HK-2 (cell line): ENCODE measurements at regions not wholly inside any gene's neighbourhood (a gene's known extent, or its start where the extent isn't known, plus 50 kb on each side); places are given as distances from the start of the nearest gene placed in this dataset.

ENCODE experiments used
- DNase-seq: peaks from one replicate; pipeline ENCODE4 v3.0.0-alpha.2; 2018; ENCODE audit not compliant: unreplicated experiment

DNA sequence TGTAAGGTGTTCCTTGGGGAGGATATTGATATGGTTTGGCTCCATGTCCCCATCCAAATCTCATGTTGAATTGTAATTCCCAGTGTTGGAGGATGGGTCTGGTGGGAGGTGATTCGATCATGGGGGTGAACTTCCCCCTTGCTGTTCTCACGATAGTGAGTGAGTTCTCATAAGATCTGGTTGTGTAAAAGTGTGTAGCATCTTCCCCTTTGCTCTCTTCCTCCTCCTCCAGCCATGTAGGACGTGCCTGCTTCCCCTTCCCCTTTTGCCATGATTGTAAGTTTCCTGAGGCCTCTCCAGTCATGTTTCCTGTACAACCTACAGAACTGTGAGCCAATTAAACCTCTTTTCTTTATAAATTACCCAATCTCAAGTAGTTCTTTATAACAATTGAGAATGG is 458.7 kb downstream of the LPIN1 start:
- no peak for DNase-seq

DNA sequence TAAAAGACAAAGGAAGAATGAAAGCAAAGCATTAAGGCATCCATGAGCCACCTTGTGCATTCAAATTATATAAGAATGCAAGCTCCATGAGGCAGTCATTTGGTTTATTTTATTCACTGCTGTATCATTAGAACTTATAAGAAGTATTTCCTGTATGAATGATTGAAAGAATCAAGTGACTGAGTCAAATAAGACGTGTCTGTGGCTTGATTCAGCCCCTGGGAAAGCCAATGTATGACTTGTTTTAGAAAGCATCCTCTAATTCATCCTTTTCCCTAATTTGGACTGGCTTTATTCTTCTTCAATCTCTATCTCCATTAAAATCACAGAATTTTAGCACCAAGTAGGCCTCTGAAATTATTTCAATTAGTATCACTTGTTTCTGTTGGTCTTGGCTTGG is 461.1 kb downstream of the LPIN1 start:
- no peak for DNase-seq

DNA sequence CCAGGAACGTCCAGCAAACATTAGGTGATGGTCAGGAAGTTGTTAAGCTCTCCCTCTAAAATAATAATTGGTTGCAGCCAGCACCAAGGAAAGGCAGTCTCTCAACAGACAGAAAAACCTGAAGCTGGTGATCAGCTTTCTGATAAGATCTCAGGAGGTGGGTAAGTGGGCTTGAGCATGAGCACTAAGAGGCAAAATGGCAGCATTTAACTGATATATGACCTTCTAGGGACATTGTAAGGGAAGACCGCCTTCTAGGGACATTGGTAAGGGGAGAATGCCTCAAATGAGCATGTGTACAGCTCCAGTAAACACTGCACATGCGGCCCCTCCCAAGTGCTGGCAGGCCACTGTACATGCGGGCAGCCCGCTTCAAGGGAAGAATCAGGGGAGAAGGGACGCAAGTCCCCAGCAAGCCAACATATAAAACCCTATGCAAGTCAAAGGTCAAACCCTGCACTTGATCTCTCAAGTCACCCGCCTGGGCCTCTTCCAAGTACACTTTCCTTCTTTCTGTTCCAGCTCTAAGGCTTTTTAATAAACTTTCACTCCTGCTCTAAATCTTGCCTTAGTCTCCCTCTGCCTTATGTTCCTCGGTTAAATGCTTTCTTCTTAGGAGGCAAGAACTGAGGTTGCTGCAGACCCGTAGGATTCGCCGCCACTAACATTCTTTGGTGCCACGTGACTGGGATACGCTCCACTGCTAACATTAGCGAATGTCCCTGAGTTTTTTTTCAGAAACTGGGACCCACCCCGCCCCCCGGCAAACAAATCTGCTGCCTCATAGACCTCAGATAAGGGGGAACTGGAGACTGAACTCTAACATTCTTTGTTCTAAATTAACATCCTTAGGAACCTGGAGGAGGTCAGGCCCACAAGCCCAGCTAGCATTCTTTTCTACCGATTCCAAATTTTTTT is 463.8 kb downstream of the LPIN1 start:
- DNase-seq = no peak

DNA sequence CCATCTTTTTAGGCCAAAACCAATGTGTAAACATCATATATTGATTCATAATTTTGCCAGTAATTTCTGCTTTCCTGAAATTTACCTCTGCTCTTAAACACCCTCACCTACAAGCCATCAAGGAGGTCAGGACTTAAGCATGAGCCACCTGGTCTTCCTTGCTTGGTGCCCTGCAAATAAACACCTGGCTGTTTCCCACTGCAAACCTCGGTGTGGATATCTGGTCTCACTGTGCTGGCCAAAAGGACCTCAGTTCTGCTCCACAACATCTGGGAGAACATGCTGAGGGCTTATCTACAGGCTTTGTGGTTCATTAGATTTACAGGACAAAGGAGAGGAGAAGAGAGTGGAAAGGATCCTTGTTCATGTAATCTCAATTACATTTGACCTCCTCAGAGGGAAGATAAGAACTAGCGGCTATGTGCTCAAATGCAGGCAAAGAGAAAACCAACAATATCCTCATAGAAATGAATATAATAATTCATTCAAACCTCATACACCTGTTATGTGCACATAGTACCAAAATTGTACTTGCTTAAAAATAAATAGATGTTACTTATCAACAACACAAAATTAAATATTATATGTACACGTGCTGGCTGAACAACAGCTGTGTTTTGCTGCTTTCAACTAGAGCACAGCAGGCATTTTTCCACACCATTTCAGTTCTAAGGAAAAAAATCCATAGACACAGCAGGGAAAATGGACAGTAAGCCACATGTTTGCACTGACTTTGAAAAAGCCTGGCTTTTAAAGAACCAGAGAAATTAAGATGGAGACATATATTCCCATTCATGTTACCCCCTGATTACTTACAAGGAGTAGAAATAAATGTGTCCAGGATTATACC is 465.1 kb downstream of the LPIN1 start:
- no peak for DNase-seq

DNA sequence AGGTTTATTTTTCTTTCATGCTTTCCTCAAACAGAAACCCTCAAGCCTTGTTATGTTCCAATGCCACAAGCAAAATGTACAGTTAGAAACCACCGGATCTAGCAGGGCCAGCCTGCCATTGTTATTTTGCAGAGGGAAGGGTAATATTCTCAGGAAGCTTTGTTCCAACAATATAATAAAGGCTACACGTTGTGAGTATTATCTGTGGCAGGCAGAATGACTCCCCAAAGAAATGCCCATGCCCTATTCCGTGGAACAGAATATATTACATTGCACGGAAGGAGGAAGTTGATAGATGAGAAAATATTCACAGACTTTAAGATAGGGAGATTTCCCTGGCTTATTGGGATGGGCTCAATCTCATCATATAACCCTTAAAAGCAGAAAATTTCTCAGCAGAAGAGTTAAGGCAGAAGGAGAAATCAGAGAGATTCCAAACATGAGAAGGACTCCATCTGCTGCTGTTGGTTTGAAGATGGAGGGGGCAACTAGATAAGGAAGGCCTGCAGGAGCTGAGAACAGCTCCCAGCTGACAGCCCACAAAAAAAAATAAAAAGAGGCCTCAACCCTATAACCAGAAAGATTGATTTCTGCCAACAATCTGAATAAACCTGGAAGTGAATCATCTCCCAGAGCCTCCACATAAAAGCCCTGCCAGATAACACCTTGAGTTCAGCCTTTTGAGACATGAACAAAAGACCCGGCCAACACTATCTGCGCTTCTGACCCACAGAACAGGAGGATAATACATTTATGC is 466.6 kb downstream of the LPIN1 start:
- no peak for DNase-seq

DNA sequence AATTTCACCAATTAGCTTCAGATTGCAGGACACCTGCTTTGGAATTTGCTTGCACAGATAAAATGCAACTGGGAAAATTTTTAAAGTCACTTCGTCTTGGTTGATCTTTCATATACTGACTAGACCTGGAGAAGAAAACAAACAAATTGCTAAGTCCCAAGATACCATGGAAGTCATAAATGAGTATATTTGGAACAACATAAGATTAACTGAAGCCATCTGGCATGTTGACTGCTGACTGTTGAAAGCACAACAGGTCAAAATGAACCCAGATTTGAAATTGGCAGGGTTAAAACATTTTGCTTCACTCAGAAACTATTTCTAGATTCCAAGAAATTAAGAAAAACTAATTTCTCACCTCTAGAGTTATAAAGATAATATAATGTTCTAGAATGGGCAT is 470.7 kb downstream of the LPIN1 start:
- DNase-seq = no peak

DNA sequence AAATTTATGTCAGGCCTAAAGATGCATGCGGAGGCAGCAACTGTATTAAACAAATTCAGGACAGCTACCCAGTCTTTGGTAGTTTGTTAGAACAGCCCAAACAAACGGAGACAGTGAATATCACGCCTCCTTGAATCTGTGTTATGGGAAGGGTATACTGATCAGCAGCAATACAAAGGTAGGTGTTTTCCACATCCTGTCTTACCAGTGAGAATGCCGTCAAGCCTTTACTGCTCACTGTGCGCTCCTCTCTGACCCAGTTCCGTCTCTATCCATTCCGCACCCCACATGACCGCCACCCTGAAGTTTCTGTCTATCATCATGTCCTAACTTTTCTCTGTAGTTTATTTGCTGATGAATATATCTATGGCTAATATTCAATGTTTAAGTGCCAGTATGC is 473.3 kb downstream of the LPIN1 start:
- DNase-seq = no peak

DNA sequence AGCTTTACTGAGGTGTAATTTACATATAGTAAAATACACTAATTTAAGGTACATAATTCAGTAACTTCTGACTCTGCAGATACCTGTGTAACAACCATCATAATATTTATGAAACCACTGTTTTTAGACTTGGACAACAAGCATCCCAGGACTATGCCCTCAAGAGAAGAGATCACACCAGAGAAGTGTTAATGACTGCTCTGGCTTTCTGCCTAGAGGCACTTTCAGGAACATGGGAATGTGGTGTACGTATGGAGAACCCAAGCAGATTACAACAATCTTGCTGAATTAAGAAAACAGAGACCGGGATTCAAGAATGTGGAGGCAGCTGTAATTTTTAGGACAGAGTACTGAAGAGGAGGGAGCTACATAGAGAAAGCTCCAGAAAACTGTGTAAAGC is 475.2 kb downstream of the LPIN1 start:
- no peak for DNase-seq

DNA sequence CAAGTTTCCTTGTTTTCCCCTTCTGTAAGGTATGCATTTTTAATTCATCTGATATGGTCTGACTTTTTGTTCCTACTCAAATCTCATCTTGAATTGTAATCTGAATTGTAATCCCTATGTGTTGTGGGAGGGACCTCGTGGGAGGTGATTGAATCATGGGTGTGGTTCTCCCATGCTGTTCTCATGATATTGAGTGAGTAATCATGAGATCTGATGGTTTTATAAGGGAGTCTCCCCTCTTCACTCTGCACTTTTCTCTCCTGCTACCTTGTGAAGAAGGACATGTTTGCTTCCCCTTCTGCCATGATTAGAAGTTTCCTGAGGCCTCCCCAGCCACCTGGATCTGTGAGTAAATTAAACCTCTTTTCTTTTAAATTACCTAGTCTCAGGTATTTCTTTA is 476.1 kb downstream of the LPIN1 start:
- no peak for DNase-seq

DNA sequence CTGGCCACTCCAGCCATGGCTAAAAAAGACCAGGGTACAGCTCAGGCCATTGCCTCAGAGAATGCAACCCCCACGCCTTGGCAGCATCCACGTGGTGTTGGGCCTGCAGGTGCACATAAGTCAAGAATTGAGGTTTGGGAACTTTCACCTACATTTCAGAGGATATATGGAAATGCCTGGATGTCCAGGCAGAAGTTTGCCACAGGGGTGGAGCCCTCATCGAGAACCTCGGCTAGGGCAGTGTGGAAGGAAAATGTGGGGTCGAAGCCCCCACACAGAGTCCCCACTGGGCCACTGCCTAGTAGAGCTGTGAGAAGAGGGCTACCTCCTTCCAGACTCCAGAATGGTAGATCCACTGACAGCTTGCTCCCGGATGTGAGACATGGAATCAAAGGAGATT is 477.3 kb downstream of the LPIN1 start:
- DNase-seq = no peak

DNA sequence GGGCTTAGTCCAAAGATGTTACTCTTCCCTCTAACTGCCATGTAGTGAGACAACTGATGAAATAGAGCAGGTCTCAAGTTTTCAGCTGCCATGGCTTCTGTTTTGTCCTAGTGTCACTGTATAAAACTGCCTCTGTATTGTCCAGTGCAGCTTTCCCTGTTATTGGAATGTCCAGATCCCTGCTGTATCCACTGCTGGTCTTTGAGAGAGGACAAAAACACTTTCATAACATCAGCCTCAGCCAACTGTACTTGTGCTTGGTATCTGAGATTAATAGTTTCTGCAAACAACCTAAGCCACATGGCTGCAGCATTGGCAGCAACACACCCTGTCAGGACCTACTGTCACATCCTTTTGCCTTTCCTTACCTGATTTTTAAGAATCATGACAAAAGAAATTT is 480.2 kb downstream of the LPIN1 start:
- DNase-seq = no peak

DNA sequence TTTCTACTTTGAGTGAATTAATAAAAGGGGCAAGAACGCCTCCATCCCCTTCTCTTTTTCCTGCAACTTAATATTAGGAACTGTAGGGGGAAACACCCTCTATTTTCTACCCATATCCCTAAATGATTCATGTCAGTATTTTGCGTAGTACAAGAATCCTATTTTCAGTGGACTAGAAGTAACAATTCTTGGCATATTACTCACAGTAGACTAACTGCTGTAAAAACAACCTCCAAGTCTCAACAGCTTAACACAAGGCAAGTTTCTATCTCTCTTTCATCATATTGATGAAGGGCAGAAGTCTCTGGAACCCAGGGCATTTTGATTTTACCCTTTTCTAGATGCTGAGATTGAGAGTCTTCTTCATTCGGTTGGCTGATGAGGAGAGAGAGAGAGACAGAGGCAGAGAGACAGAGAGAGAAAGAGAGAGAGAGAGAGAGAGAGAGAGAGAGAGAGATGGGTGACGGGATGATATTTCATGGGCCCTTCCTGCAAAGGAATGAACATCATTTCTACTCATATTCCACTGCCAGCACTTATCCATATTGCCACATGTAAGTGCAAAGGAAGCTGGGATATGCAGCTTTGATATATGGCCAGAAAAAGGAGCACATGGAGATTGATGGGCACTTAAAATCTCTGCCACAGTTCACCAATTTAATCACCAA is 481.6 kb downstream of the LPIN1 start:
- DNase-seq = no peak

DNA sequence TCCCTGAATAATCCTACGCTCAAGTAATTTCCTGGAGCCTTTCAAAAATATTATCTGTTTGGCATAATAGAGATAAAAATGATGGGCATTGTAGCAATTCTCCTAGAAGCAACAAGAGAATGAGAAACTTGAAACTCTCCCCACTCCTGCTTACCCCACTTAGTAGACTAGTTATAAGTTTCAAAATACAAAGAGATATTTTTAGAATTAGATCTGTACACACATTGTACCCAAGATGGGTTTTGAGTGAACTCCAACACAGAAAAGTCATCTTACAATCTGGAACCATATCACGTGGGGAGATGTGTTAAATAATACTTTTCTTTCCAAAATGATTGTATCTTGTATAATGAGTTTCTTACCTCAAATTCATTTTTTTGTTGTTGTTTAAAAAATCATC is 484.9 kb downstream of the LPIN1 start:
- DNase-seq = no peak

DNA sequence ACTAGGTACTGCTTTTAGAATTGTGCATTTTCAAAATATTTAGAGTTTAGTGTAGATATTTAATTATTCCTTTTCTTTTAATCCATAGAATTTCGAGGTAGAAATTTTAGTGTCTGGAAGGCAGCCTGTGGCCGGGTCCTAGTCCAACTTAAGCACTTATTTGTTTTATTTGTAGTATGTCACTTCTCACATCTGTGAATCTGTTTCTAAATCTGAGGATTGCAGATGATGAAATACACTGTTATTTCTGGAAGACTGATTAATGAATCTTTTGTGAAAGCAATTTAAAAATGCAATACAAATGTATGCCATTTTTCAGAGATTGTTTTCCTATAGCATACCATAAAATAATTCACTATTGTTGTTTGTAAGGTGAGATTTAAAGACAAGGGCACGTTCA is 483.9 kb upstream of the TRIB2 start:
- DNase-seq = no peak

DNA sequence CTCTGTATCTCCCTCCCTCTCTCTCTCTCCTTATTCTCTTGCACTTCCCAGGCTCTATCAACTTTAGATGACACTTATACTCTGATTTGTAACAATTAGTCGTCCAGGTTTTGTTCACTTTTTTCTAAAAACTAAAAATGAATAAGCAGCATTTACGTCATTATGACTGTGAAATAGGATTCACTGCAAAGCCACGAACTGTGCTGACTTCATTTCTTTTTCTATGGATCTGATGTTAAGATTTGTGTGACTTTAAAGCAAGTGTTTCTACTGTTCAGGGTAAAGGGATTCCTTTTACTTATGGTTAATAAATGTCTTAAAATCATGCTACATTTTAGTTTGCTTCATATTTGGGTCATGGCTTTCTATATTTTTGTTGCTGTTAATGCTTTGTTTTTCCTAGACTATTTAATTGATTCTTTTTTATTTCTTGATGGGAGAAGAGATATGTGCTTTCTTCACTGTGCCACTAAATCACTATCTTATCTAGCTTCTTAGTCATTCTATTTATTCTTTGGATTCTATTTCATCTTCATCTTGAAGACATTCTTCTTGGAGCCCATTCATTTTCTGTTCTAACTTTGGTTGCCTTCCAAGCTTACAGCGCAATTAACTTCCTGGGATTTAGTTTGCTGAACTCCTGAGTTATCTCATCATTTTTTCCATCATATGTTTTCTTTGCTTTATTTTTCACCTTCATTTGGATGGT is 480.4 kb upstream of the TRIB2 start:
- no peak for DNase-seq

DNA sequence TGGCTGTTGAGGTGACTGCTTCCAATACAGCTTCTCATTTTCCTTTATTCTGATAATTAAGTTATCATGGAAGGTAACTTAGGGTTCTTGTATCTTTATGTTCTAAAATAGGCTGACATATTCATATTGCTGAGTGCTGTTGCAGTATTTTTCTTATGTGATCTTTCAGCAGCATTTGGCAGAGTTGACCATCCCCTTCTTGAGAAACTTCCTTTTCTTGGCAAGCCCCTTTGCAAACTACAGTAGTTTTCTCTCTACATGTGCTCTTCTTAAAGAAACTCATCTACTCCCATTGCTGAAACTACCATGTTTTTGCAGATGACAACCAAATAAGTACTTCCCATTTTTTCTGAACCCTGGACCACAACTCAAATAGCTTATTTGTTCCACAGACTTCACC is 476.5 kb upstream of the TRIB2 start:
- DNase-seq = no peak

DNA sequence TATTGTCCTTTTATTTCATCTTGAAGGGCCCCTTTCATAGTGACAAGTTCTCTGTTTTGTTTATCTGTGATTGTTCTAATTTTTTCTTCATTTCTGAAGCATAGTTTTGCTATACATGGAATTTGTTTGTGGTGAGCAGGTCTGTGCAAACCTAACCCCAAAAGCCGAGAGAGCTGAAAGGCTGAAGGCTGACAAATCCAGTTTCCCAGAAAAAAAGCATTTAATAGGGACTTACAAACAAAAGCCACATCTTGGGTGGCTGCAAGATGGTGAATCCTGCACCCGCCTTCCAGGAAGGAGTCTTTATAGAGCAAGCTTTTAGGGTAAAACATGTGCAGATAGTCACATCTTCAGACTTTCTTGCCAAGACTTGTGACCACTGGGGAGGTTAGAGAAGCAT is 473.4 kb upstream of the TRIB2 start:
- no peak for DNase-seq

DNA sequence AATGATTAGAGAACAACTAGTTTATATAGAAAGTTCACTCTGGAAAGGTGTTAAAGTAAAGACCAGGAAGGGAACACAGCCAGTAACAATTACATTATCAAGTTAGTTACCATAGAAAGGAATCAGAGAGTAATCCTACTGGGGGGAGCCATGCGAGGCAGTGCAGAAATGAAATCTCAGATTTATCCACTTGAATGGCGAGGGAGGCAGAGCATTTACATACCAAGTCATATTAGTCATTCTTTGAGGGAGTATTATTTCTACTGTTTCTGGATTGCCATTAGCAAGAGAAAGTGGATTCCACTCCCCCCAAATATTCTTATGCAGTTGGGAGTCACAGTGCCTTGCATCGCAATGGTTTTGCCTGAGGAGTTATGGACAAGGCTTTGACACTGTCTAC is 472.7 kb upstream of the TRIB2 start:
- no peak for DNase-seq

DNA sequence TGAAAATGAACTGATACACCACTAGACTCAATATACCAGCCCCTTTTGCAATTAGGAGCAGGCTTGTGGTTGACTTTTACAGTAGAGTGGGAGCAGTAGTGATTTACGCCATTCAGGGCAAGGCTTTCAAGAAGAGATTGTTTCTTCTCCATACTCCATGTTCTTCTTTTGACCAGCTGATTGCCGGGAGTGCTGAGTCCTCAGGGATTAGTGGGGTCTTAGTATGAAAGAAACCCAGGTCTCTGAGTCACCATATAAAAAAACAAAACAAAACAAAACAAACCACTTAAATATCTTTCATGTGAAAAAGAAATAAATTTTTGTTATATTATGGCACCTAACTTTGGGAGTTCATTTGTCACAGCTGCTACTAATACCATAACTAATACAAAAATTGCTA is 465.6 kb upstream of the TRIB2 start:
- no peak for DNase-seq

DNA sequence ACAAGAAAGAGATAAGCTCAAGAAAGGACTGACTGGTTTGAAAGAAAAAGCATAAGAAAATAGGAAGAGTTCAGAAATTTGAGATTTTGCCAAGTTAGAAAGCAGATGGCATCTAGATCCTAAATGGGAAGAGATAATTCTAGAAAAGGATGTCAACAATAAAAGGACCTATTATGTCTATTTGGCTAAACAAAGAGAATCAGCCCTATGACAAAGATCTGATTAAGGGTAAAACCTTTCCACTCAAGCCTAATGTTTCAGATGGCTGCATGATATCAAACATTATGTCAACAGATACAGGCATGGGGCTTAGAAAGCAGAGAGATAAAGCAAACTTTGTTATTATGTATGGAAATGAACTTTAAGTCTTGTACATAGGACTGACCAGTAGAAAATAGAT is 465.0 kb upstream of the TRIB2 start:
- no peak for DNase-seq

DNA sequence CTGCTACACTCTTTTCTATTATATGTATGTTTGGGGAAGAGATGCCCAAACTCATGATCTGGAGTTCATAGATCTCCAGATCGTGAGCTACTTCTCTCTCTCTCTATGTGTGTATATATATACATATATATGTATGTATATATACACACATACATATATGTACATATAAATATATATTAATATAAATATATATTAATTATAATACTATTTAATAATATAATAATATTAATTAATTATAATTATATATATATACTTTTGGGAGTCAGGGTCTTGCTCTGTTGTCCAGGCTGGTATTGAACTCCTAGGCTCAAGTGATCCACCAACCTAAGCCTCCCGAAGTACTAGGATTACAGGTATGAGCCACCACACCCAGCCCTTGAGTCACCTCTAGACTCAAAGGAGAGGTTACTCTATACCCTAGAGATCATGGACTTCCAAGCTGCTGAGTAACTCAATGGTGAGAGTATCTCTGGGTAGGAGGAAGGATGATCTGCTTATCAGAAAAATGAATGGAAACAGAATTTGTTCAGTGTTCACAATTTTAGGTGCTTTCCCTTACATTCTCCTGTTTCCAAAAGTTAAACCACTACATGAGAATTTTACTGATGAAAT is 463.5 kb upstream of the TRIB2 start:
- DNase-seq = no peak
